Endodermal cell (in vitro differentiated cells): ENCODE measurements at regions not wholly inside any gene's neighbourhood (a gene's known extent, or its start where the extent isn't known, plus 50 kb on each side); places are given as distances from the start of the nearest gene placed in this dataset.

Experiments
- DNase-seq: peaks from one replicate; pipeline ENCODE4 v3.0.0-alpha.2; 2017
- H3K27ac ChIP-seq: 2 replicates; pipeline ENCODE4 v1.5.1; 2013; ENCODE audit warnings: mild to moderate bottlenecking, low read depth, low read length, moderate library complexity
- H3K27me3 ChIP-seq: 2 replicates; pipeline ENCODE4 v1.6.1; 2013; ENCODE audit warnings: mild to moderate bottlenecking, low read length, moderate library complexity; ENCODE audit not compliant: insufficient read depth, control insufficient read depth, poor library complexity, severe bottlenecking
- H3K36me3 ChIP-seq: 2 replicates; pipeline ENCODE4 v1.7.0; 2013; ENCODE audit warnings: mild to moderate bottlenecking, low read length, moderate library complexity; ENCODE audit not compliant: control insufficient read depth, insufficient read depth
- H3K4me1 ChIP-seq: one replicate; pipeline ENCODE4 v1.7.0; 2013; ENCODE audit warnings: low read length; ENCODE audit not compliant: control insufficient read depth, insufficient read depth
- H3K4me3 ChIP-seq: 2 replicates; pipeline ENCODE4 v1.5.1; 2013; ENCODE audit warnings: mild to moderate bottlenecking, low read length, moderate library complexity
- H3K9ac ChIP-seq: 2 replicates; pipeline ENCODE4 v1.6.1; 2013; ENCODE audit warnings: mild to moderate bottlenecking, low read length, moderate library complexity; ENCODE audit not compliant: poor library complexity, severe bottlenecking; ENCODE audit errors: extremely low read depth
- H3K9me3 ChIP-seq: 2 replicates; pipeline ENCODE4 v1.6.1; 2013; ENCODE audit warnings: mild to moderate bottlenecking, low read length, moderate library complexity; ENCODE audit not compliant: control insufficient read depth
- H3K27ac Mint-ChIP-seq: 2 replicates; pipeline ENCODE4 v1.8.0; 2020; ENCODE audit warnings: mixed read lengths
- H3K27me3 Mint-ChIP-seq: 2 replicates; pipeline ENCODE4 v1.8.0; 2021; ENCODE audit warnings: mild to moderate bottlenecking, mixed read lengths; ENCODE audit not compliant: insufficient read depth
- H3K36me3 Mint-ChIP-seq: 2 replicates; pipeline ENCODE4 v1.8.0; 2020; ENCODE audit warnings: low read depth, mixed read lengths
- H3K4me1 Mint-ChIP-seq: 2 replicates; pipeline ENCODE4 v1.8.0; 2020; ENCODE audit warnings: mixed read lengths
- H3K4me3 Mint-ChIP-seq: 2 replicates; pipeline ENCODE4 v1.8.0; 2020; ENCODE audit warnings: mild to moderate bottlenecking, moderate library complexity, mixed read lengths
- H3K9me3 Mint-ChIP-seq: 2 replicates; pipeline ENCODE4 v1.8.0; 2020; ENCODE audit warnings: mild to moderate bottlenecking, mixed read lengths
- WGBS, 2 experiments: methylation state at CpG; one replicate each; pipeline versions ENCODE4 v1.1.5 to v1.1.7; 2013; ENCODE audit warnings: missing lambda C conversion rate in 2 of 2, mixed read lengths in 1 of 2; ENCODE audit not compliant: insufficient coverage in 1 of 2, insufficient read length in 1 of 2; 5-methylcytosine and 5-hydroxymethylcytosine counted together
- TF ChIP-seq, protein P1 (sequence below): fragments of 200-600 bp; sonication (generic); conservative IDR thresholded peaks from 2 replicates; pipeline ENCODE4 v1.5.0; 2021; ENCODE audit warnings: antibody characterized with exemption, mild to moderate bottlenecking

DNA sequence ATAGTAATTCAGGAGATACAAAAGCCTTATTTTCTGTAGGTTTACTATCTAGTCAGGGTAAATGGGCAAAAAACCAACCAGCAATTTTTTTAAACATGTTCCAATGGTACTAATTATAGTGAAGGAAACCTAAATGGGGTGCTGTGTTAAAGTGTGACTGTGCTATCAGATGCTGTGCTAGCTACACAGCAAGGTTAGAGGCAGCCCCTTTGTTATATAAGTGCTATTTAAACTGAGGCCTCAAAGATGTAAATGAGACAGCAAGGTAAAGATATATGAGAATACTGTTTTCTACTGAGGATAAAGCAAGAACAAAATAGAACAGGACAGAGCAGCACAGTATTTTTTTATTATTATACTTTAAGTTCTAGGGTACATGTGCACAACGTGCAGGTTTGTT lies 305.4 kb upstream of the RGS18 start:
- Histone ChIP-seq H3K27ac (no peak overlapping the region), H3K4me1 (no peaks in the 10 kb centered on the region), H3K27me3 (no peaks in the 10 kb centered on the region), H3K9me3 (no peaks in the 10 kb centered on the region), H3K9ac (no peak overlapping the region), H3K36me3 (no peaks in the 10 kb centered on the region), H3K4me3 (no peak overlapping the region)
- Mint-ChIP-seq H3K9me3 (no peaks in the 10 kb centered on the region), H3K36me3 (no peaks in the 10 kb centered on the region), H3K27me3 (no peaks in the 10 kb centered on the region), H3K4me3 (no peak overlapping the region), H3K27ac (no peak overlapping the region), H3K4me1 (no peaks in the 10 kb centered on the region)
- WGBS, 2 experiments = no CpG with 5 or more reads among the region's 1 CpG
- TF ChIP-seq, protein P1, sequence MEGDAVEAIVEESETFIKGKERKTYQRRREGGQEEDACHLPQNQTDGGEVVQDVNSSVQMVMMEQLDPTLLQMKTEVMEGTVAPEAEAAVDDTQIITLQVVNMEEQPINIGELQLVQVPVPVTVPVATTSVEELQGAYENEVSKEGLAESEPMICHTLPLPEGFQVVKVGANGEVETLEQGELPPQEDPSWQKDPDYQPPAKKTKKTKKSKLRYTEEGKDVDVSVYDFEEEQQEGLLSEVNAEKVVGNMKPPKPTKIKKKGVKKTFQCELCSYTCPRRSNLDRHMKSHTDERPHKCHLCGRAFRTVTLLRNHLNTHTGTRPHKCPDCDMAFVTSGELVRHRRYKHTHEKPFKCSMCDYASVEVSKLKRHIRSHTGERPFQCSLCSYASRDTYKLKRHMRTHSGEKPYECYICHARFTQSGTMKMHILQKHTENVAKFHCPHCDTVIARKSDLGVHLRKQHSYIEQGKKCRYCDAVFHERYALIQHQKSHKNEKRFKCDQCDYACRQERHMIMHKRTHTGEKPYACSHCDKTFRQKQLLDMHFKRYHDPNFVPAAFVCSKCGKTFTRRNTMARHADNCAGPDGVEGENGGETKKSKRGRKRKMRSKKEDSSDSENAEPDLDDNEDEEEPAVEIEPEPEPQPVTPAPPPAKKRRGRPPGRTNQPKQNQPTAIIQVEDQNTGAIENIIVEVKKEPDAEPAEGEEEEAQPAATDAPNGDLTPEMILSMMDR = no peak
- DNase-seq = no peak

DNA sequence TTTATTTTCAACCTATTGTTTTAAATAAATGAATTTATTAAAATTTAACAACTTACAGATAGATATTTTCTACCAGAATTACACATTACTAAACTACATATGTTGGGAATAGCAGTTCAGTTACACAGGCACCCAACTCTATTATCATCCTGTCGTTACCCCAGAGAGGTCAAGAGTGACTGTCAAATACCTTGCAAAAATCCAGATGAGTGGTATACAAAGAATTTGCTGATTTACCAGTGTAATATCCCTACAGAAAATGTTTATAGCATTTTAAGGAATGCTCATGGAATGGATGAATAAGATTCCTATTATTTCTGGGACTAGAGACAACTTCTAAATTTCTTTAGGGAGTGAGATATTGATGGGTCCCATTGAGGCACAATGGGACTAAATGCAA lies 300.7 kb upstream of the RGS18 start:
- H3K4me3 Mint-ChIP-seq = no peak overlapping the region
- H3K36me3 Mint-ChIP-seq = no peaks in the 10 kb centered on the region
- no peak overlapping the region for H3K4me3 ChIP-seq
- no peaks in the 10 kb centered on the region for H3K4me1 Mint-ChIP-seq
- no peak overlapping the region for H3K27ac ChIP-seq
- no peaks in the 10 kb centered on the region for H3K27me3 Mint-ChIP-seq
- H3K9ac ChIP-seq = no peak overlapping the region
- H3K36me3 ChIP-seq = no peaks in the 10 kb centered on the region
- DNase-seq = no peak
- no peak overlapping the region for H3K27ac Mint-ChIP-seq
- H3K4me1 ChIP-seq = no peaks in the 10 kb centered on the region
- no peaks in the 10 kb centered on the region for H3K9me3 Mint-ChIP-seq
- H3K27me3 ChIP-seq = no peaks in the 10 kb centered on the region
- no peaks in the 10 kb centered on the region for H3K9me3 ChIP-seq
- 88% methylated on average over 1 of the region's 1 CpG; no CpG with 5 or more reads in 1 of the 2 experiments for WGBS, 2 experiments
- TF ChIP-seq, protein P1 = no peak

DNA sequence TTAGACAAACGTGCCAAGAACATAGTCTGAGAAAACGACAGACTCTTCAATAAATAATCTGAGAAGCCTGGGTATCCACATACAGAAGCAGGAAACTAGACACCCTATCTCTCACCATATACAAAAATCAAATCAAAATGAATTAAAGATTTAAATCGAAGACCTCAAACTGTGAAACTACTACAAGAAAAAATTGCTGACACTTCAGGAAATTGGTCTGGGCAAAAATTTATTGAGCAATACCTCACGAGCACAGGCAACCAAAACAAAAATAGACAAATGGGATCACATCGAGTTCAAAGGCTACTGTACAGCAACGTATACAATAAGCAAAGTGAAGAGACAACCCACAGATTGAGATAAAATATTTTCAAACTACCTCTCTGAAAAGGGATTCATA lies 292.8 kb upstream of the RGS18 start:
- DNase-seq = no peak
- Mint-ChIP-seq H3K4me3 (no peak overlapping the region), H3K9me3 (no peaks in the 10 kb centered on the region), H3K4me1 (no peaks in the 10 kb centered on the region), H3K27me3 (no peaks in the 10 kb centered on the region), H3K36me3 (no peaks in the 10 kb centered on the region), H3K27ac (no peak overlapping the region)
- no peaks in the 10 kb centered on the region for H3K36me3 ChIP-seq
- 85 to 100% methylated on average over 2 to 6 of the region's 6 CpGs for whole genome bisulfite sequencing, 2 experiments
- no peaks in the 10 kb centered on the region for H3K9me3 ChIP-seq
- H3K27ac ChIP-seq = no peak overlapping the region
- TF ChIP-seq, protein P1 = no peak
- H3K27me3 ChIP-seq = no peaks in the 10 kb centered on the region
- H3K9ac ChIP-seq = no peak overlapping the region
- H3K4me1 ChIP-seq = no peaks in the 10 kb centered on the region
- no peak overlapping the region for H3K4me3 ChIP-seq
